ENCODE measurements at regions not wholly inside any gene's neighbourhood (a gene's known extent, or its start where the extent isn't known, plus 50 kb on each side); places are given as distances from the start of the nearest gene placed in this dataset.

GRCh38 chr9:102309379-102309778 is 570.9 kb upstream of the GRIN3A start:
- ChIA-PET CTCF (no interaction called here), POLR2A (no interaction called here)
- Histone ChIP-seq H3K4me3 (ENCODE audit: low read depth, low read length) (no peak overlapping the region), H3K27me3 (ENCODE audit: control insufficient read depth, insufficient read depth, low read length) (no peaks in the 10 kb centered on the region), H3K9me3 (ENCODE audit: control insufficient read depth, insufficient read depth, low read length) (peaks cover 15% of the 10 kb centered on the region), H3K27ac (ENCODE audit: low read depth, low read length) (no peak overlapping the region)
- no peak for TF ChIP-seq CTCF (IDR thresholded peaks at IDR 0.05; ENCODE audit: low read depth, low read length)
- DNase-seq (ENCODE audit: low read depth, low spot score) = no peak

- CTCF ChIA-PET = no interaction called here
- Histone ChIP-seq H3K27me3 (ENCODE audit: control insufficient read depth, insufficient read depth, low read length) (no peaks in the 10 kb centered on the region), H3K9me3 (ENCODE audit: control insufficient read depth, insufficient read depth, low read length) (no peaks in the 10 kb centered on the region; the same call in 1 of the 2 replicates), H3K27ac (ENCODE audit: low read depth, low read length) (no peak overlapping the region), H3K4me3 (ENCODE audit: low read depth, low read length) (no peak overlapping the region)
- no peak for TF ChIP-seq CTCF (IDR thresholded peaks at IDR 0.05; ENCODE audit: low read depth, low read length)
- DNase-seq (ENCODE audit: low read depth, low spot score) = no peak
- POLR2A ChIA-PET = no interaction called here
These were observed 556.7 kb upstream of the GRIN3A start for GRCh38 chr9:102295188-102295587.

- no peak for DNase-seq (ENCODE audit: low read depth, low spot score)
- ChIA-PET CTCF (no interaction called here), POLR2A (no interaction called here)
- no peak overlapping the region for H3K4me3 ChIP-seq (ENCODE audit: low read depth, low read length)
- no peak for TF ChIP-seq CTCF (IDR thresholded peaks at IDR 0.05; ENCODE audit: low read depth, low read length)
- no peak overlapping the region for H3K27ac ChIP-seq (ENCODE audit: low read depth, low read length)
- H3K9me3 ChIP-seq (ENCODE audit: control insufficient read depth, insufficient read depth, low read length) = peaks cover 3% of the 10 kb centered on the region; the same call in 1 of the 2 replicates
- no peaks in the 10 kb centered on the region for H3K27me3 ChIP-seq (ENCODE audit: control insufficient read depth, insufficient read depth, low read length)
These were observed 535.5 kb upstream of the GRIN3A start for GRCh38 chr9:102273952-102274351.

GRCh38 chr9:102253099-102253498 is 514.7 kb upstream of the GRIN3A start:
- no peak for TF ChIP-seq CTCF (IDR thresholded peaks at IDR 0.05; ENCODE audit: low read depth, low read length)
- Histone ChIP-seq H3K27me3 (ENCODE audit: control insufficient read depth, insufficient read depth, low read length) (no peaks in the 10 kb centered on the region), H3K4me3 (ENCODE audit: low read depth, low read length) (no peak overlapping the region), H3K27ac (ENCODE audit: low read depth, low read length) (no peak overlapping the region), H3K9me3 (ENCODE audit: control insufficient read depth, insufficient read depth, low read length) (peaks cover 17% of the 10 kb centered on the region)
- ChIA-PET CTCF (no interaction called here), POLR2A (no interaction called here)
- DNase-seq (ENCODE audit: low read depth, low spot score) = no peak

GRCh38 chr9:102244916-102245315 is 506.5 kb upstream of the GRIN3A start:
- TF ChIP-seq CTCF (IDR thresholded peaks at IDR 0.05; ENCODE audit: low read depth, low read length) = no peak
- POLR2A ChIA-PET = no interaction called here
- CTCF ChIA-PET = no interaction called here

More at GRCh38 chr9:102244916-102245315, 506.5 kb upstream of the GRIN3A start:
- Histone ChIP-seq H3K9me3 (ENCODE audit: control insufficient read depth, insufficient read depth, low read length) (peaks cover 11% of the 10 kb centered on the region), H3K4me3 (ENCODE audit: low read depth, low read length) (no peak overlapping the region), H3K27me3 (ENCODE audit: control insufficient read depth, insufficient read depth, low read length) (no peaks in the 10 kb centered on the region), H3K27ac (ENCODE audit: low read depth, low read length) (no peak overlapping the region)
- DNase-seq (ENCODE audit: low read depth, low spot score) = no peak

Measured in AG04450 (cell line).